ENCODE measurements at regions not wholly inside any gene's neighbourhood (a gene's known extent, or its start where the extent isn't known, plus 50 kb on each side); places are given as distances from the start of the nearest gene placed in this dataset.

DNA sequence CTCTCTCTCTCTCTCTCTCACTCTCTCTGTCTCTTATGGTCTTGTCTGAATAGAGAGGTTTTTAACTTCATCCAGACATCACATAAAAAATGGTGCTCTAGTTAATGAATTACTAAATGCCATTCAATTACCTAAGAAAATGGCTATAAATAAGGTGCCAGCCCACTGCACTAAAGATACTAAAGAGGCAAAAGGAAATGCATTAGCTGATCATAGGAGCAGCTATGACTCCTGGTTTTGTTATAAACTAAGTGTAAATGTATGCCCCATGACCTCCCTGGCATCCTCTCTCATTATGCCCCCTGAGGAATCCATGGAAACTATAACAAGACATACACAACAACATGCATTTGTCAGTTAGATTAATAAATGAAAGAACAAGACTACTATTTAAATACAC lies 57.5 kb upstream of the PDC start:
- no peak for DNase-seq (ENCODE audit: low read depth)
- Histone ChIP-seq H3K4me1 (ENCODE audit: control insufficient read depth, insufficient read depth, low read length) (peaks cover 10% of the 10 kb centered on the region), H3K9ac (ENCODE audit: low read length) (no peak overlapping the region), H3K36me3 (ENCODE audit: control insufficient read depth, insufficient read depth, low read length, severe bottlenecking) (no peaks in the 10 kb centered on the region), H3K27me3 (replicated peaks; ENCODE audit: control insufficient read depth, insufficient read depth, low read length) (no peaks in the 10 kb centered on the region), H3K9me3 (ENCODE audit: control insufficient read depth, low read length) (peaks cover 2% of the 10 kb centered on the region), H3K4me3 (ENCODE audit: low read length) (no peak overlapping the region)

DNA sequence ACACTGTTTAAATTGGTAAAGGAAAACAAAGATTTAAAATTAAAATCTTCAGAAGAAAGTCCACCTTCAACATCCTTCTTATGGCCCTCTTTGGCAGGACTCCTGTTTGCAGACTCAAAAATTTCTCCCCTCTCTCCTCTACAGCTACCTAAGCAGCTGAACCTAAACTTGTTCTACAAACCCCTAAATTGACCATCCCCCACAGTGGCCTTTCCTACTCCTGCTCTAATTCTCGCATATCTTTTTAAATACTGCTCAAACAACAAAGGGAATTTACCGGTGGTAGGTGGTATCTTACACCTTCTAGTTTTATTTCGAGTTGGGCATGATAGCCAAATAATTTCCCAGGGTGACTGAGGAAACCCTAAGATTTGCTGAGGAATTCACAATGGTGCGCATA lies 53.5 kb upstream of the PDC start:
- Histone ChIP-seq H3K4me3 (ENCODE audit: low read length) (no peak overlapping the region), H3K9ac (ENCODE audit: low read length) (no peak overlapping the region)

DNA sequence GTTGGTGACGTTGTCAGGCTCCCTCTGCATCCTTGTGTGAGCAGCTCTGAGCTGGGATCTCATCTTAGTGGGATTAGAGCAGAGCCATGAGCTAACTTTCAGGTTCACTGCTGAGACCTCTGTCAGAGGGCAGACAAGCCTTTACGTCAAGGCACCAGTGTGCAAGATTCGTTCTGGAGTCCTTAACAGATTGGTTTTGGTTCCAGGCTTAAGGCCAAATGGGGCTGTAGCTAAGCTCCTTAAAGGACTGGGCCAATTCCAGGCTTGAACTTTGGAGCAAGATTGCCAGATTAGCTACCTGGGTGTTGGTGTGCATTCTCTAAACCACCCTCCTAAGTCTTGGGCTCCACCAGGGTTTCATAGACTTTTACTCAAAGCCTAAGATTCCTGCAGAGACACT lies 52.6 kb upstream of the PDC start:
- peaks cover 10% of the 10 kb centered on the region for H3K4me1 ChIP-seq (ENCODE audit: control insufficient read depth, insufficient read depth, low read length)
- no peaks in the 10 kb centered on the region for H3K36me3 ChIP-seq (ENCODE audit: control insufficient read depth, insufficient read depth, low read length, severe bottlenecking)
- H3K27me3 ChIP-seq (replicated peaks; ENCODE audit: control insufficient read depth, insufficient read depth, low read length), result no peaks in the 10 kb centered on the region
- no peak overlapping the region for H3K9ac ChIP-seq (ENCODE audit: low read length)
- no peak for DNase-seq (ENCODE audit: low read depth)
- H3K4me3 ChIP-seq (ENCODE audit: low read length), result no peak overlapping the region
- H3K9me3 ChIP-seq (ENCODE audit: control insufficient read depth, low read length), result no peaks in the 10 kb centered on the region

More for the DNA sequence above, 53.5 kb upstream of the PDC start:
- H3K36me3 ChIP-seq (ENCODE audit: control insufficient read depth, insufficient read depth, low read length, severe bottlenecking), result no peaks in the 10 kb centered on the region
- no peaks in the 10 kb centered on the region for H3K9me3 ChIP-seq (ENCODE audit: control insufficient read depth, low read length)
- no peak for DNase-seq (ENCODE audit: low read depth)
- H3K27me3 ChIP-seq (replicated peaks; ENCODE audit: control insufficient read depth, insufficient read depth, low read length), result no peaks in the 10 kb centered on the region
- H3K4me1 ChIP-seq (ENCODE audit: control insufficient read depth, insufficient read depth, low read length), result peaks cover 10% of the 10 kb centered on the region

DNA sequence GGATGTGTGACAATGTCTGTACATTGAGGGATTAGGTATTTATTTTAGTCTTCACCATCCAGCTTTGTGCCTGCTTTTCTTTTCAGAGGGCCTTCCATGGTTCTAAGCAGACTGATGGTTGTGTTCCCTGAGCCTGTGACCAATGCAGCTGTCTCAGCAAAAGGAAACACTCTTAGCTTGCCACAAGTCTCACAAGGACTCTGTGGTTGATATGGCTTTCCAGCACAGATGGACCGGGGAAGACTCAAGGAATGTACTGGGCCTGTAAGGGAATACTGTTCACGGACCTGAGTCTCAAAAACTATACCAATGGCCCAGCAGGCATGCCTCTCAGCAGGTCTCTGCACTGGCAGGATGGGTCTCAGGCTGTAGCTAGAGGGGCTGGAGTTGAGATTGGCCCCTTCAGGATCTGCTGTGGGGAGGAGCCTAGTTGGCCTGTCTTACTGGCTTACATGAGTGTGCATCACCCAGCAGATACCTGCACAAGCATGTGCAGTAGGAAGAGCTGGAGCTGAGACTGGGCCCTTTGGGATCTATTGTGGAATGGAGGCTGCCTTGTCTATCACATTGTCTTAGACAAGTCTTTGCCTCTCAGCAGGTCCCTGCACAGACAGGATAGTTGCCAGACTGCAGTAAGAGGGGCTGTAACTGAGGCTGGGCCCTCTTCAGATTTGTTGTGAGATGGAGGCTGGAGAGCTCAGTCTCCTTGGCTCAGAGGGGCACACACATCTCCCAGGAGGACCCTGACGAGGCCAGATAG lies 52.0 kb upstream of the PDC start:
- Histone ChIP-seq H3K27me3 (replicated peaks; ENCODE audit: control insufficient read depth, insufficient read depth, low read length) (no peaks in the 10 kb centered on the region), H3K4me3 (ENCODE audit: low read length) (no peak overlapping the region), H3K4me1 (ENCODE audit: control insufficient read depth, insufficient read depth, low read length) (peaks cover 10% of the 10 kb centered on the region), H3K36me3 (ENCODE audit: control insufficient read depth, insufficient read depth, low read length, severe bottlenecking) (no peaks in the 10 kb centered on the region), H3K9ac (ENCODE audit: low read length) (no peak overlapping the region), H3K9me3 (ENCODE audit: control insufficient read depth, low read length) (no peaks in the 10 kb centered on the region)
- DNase-seq (ENCODE audit: low read depth), result no peak

DNA sequence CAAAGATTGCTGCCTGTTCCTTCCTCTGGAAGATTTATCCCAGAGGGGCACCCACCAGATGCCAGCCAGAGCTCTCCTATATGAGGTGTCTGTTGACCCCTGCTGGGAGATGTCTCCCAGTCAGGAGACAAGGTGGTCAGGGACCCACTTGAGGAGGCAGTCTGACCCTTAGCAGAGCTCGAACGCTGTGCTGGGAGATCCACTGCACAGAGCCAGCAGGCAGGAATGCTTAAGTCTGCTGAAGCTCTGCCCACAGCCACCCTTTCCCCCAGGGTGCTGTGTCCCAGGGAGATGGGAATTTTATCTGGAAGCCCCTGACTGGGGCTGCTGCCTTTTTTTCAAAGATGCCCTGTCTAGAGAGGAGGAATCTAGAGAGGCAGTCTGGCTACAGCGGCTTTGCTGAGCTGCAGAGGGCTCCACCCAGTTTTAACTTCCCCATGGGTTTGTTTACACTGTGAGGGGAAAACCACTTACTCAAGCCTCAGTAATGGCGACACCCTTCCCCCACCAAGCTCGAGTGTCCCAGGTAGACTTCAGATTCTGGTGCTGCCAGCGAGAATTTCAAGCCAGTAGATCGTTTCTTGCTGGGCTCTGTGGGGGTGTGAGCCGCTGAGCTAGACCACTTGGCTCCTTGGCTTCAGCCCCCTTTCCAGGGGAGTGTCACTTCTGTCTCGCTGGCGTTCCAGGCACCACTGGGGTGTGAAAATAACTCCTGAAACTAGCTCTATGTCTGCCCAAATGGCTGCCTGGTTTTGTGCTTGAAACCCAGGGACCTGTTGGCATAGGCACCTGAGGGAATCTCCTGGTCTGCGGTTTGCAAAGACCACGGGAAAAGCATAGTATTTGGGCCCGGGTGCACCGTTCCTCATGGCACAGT lies 51.1 kb upstream of the PDC start:
- Histone ChIP-seq H3K9me3 (ENCODE audit: control insufficient read depth, low read length) (no peaks in the 10 kb centered on the region), H3K36me3 (ENCODE audit: control insufficient read depth, insufficient read depth, low read length, severe bottlenecking) (no peaks in the 10 kb centered on the region), H3K9ac (ENCODE audit: low read length) (no peak overlapping the region), H3K4me1 (ENCODE audit: control insufficient read depth, insufficient read depth, low read length) (peaks cover 10% of the 10 kb centered on the region), H3K4me3 (ENCODE audit: low read length) (no peak overlapping the region), H3K27me3 (replicated peaks; ENCODE audit: control insufficient read depth, insufficient read depth, low read length) (no peaks in the 10 kb centered on the region)
- DNase-seq (ENCODE audit: low read depth), result no peak
